ENCODE measurements at regions not wholly inside any gene's neighbourhood (a gene's known extent, or its start where the extent isn't known, plus 50 kb on each side); places are given as distances from the start of the nearest gene placed in this dataset.
A peak's percentile ranks its signal among the peaks of the same experiment; 100 is the strongest.

DNA sequence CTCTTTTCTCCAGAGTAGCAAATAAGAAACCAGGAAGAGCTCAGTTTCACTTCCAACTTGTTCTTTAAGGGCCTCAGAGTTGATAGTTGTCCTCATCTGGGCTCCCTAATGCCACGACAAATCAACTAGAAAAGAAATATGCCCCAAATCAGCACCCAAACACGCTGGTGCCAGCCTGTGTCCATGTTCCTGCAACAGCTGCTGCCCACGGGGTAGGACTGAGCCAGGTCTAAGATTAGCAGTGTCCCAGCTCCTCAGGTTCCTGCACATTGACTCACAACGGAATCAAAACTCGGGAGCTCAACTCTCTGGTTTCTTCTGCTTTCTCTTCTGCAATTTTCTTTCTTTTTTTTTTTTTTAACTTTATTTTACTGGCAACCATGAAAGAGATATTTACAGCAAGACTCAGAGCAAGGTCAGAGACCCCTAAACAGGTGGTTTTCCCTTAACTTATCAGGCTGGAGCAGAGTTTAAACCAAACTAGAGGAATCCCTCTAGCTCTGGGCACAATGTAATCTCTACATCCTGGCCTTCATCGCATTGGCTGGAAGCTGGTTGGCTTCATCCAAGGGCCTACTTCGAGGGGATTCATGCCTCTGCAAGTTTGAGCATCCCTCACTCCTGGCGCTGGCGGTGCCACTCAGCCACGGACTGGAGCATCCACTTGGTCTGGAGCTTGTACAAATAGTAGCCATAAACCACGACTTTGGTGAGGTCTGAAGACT is 126.1 kb downstream of the PFKFB3 start:
- Mint-ChIP-seq H3K27ac (no peak overlapping the region), H3K4me1 (no peaks in the 10 kb centered on the region), H3K9me3 (peaks cover 14 to 18% of the 10 kb centered on the region in 2 donors), H3K27me3 (no peaks in the 10 kb centered on the region), H3K4me3 (no peak overlapping the region)
- ATAC-seq (no peak), DNase-seq (no peak)

DNA sequence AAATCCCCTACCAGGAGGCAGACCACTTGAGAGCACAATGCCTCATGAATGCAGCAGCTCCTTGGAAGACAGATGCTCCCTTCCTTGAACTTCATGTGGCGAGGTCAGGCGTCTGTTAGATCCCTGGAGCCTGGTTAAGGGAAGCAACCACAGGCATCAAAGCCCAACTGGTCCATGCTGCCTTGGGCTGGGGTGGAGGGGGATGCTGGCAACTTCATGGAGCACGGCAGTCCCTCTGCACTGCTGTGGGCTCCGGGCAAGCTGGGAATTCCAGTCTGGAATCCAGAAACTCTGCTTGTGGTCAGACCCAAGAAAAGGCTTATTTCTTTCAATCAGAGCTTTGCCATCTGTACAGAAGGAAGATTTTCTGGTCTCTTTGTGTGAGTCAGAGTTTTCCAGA is 130.4 kb downstream of the PFKFB3 start:
- no peak for ATAC-seq
- no peak for DNase-seq
- no peaks in the 10 kb centered on the region for H3K4me1 Mint-ChIP-seq

GRCh38 chr10:6333973-6334372 is 131.2 kb downstream of the PFKFB3 start:
- H3K27me3 Mint-ChIP-seq, result no peaks in the 10 kb centered on the region
- ATAC-seq (no peak), DNase-seq (no peak)
- no peak overlapping the region for H3K27ac Mint-ChIP-seq
- H3K4me3 Mint-ChIP-seq, result no peak overlapping the region
- no peaks in the 10 kb centered on the region for H3K4me1 Mint-ChIP-seq
- H3K9me3 Mint-ChIP-seq, result peaks cover 18 to 23% of the 10 kb centered on the region in 2 donors

More for the DNA sequence above, 130.4 kb downstream of the PFKFB3 start:
- Mint-ChIP-seq H3K27me3 (no peaks in the 10 kb centered on the region), H3K9me3 (peaks cover 18 to 23% of the 10 kb centered on the region in 2 donors), H3K4me3 (no peak overlapping the region), H3K27ac (no peak overlapping the region)

DNA sequence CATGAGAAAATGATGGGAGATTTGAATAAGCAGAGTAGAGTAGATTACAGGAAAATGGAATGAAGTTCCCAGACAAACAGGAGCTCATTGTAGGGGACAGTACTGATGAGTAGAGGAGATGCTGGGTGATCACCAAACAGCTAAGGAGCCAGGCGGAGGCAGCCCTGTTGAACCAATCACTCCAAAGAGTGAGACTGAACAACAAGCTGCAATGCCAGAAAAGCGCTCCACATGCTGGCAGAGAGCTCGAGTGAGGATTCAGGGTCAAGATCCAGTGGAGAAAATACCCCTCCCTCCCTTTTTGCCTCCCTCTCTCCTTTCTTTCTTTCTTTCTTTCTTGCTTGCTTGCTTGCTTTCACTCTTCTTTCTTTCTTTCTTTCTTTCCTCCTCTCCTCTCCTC is 133.3 kb downstream of the PFKFB3 start:
- H3K4me1 Mint-ChIP-seq, result no peaks in the 10 kb centered on the region
- DNase-seq, result no peak
- no peak for ATAC-seq
- no peaks in the 10 kb centered on the region for H3K27me3 Mint-ChIP-seq
- no peak overlapping the region for H3K27ac Mint-ChIP-seq
- peaks cover 16 to 18% of the 10 kb centered on the region in 2 donors for H3K9me3 Mint-ChIP-seq
- H3K4me3 Mint-ChIP-seq, result no peak overlapping the region

DNA sequence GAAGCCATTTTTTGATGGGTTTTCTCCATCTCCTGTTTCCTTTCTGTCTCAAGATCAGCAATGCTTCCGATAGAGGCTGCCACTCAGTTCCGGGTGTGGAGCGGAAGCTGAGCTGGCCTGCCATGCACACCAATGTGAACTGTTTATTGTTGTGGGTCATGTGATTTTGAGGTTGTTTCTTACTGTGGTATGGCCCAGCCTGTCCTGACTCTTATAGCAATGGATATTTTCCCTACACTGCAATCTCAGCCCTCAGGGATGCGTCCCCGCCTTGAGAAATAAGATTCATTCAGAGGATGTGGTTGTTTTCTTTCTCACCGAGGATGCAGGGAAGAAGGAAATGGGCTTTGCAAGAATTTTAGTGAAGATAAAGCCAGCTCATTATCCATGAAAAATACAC is 134.7 kb downstream of the PFKFB3 start:
- Mint-ChIP-seq H3K9me3 (peaks cover 16 to 18% of the 10 kb centered on the region in 2 donors), H3K27ac (no peak overlapping the region), H3K4me1 (no peaks in the 10 kb centered on the region), H3K27me3 (no peaks in the 10 kb centered on the region), H3K4me3 (no peak overlapping the region)
- DNase-seq (no peak), ATAC-seq (no peak)

DNA sequence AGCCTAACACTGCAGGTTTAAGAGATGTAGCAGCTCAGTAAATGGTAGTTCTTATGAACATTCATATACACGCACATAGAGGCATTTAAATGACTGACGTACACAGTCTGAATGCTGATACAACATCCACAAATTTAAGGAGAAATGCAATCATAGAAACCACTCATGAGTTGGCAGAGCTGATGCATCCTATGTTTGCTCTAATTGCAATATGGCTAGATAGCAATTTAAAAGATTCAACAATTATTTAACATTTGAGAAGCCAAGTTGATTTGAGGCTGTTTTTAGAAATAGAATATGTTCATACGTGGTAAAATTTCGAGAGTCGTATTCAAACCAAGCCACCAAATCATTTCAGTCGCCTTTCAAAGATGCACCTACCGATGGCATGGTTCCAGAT is 135.6 kb downstream of the PFKFB3 start:
- DNase-seq (no peak), ATAC-seq (no peak)
- H3K4me3 Mint-ChIP-seq, result no peak overlapping the region
- H3K9me3 Mint-ChIP-seq, result peaks cover 9 to 10% of the 10 kb centered on the region in 2 donors
- H3K4me1 Mint-ChIP-seq, result no peaks in the 10 kb centered on the region
- no peaks in the 10 kb centered on the region for H3K27me3 Mint-ChIP-seq
- no peak overlapping the region for H3K27ac Mint-ChIP-seq

GRCh38 chr10:6339891-6340290 is 137.2 kb downstream of the PFKFB3 start:
- H3K27ac Mint-ChIP-seq, result no peak overlapping the region
- no peaks in the 10 kb centered on the region for H3K4me1 Mint-ChIP-seq
- ATAC-seq (no peak), DNase-seq (no peak)
- H3K27me3 Mint-ChIP-seq, result no peaks in the 10 kb centered on the region
- no peak overlapping the region for H3K4me3 Mint-ChIP-seq
- H3K9me3 Mint-ChIP-seq, result peaks cover under 1 to 3% of the 10 kb centered on the region in 2 donors

- H3K4me3 Mint-ChIP-seq, result no peak overlapping the region
- no peak overlapping the region for H3K27ac Mint-ChIP-seq
These were observed 139.5 kb downstream of the PFKFB3 start for GRCh38 chr10:6342096-6342685.

GRCh38 chr10:6343305-6344010 is 140.7 kb downstream of the PFKFB3 start:
- ATAC-seq (no peak), DNase-seq (no peak)
- H3K27me3 Mint-ChIP-seq, result no peaks in the 10 kb centered on the region
- no peak overlapping the region for H3K4me3 Mint-ChIP-seq
- no peak overlapping the region for H3K27ac Mint-ChIP-seq
- peaks cover 33% of the 10 kb centered on the region for H3K4me1 Mint-ChIP-seq
- peaks cover 17 to 18% of the 10 kb centered on the region in 2 donors for H3K9me3 Mint-ChIP-seq

More at GRCh38 chr10:6342096-6342685, 139.5 kb downstream of the PFKFB3 start:
- peaks cover 17 to 18% of the 10 kb centered on the region in 2 donors for H3K9me3 Mint-ChIP-seq
- H3K27me3 Mint-ChIP-seq, result no peaks in the 10 kb centered on the region
- H3K4me1 Mint-ChIP-seq, result peaks cover 21% of the 10 kb centered on the region
- DNase-seq (no peak), ATAC-seq (no peak)

DNA sequence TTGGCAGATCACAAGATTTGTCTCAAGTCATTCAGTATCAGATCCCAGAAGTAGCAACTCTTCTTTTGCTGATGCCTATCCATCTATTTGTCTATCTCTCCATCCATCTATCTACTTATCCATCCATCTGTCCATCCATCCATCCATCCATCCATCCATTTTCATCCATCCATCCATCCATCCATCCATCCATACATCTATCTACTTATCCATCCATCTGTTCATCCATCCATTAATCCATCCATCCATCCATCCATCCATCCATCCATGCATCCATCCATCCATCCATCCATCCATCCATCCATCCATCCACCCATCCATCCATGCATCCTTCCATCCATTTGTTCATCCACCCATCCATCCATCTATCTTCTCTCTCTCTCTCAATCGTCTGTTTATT is 142.7 kb downstream of the PFKFB3 start:
- no peak for ATAC-seq
- DNase-seq, result no peak
- Mint-ChIP-seq H3K4me1 (peaks cover 53% of the 10 kb centered on the region), H3K4me3 (no peak overlapping the region), H3K27me3 (no peaks in the 10 kb centered on the region), H3K27ac (no peak overlapping the region), H3K9me3 (peaks cover 18 to 22% of the 10 kb centered on the region in 2 donors)

DNA sequence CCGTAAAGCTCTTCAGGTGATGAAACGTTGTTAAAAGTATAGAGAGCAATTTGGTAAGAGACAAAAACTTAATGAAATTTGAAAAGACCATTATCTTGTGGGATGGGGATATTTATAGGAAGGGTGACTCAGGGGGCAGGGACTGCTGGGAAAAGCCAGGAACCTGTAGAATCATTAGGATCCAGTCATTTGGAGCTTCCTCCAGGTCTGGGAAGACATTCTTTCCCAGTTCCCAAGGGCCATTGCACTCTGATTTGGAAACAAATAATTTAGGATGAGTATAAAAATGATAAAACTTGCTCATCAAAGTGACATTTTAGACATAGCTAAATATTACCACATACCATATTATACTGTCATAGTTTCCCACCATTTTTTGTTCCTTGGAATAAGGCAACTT is 143.9 kb downstream of the PFKFB3 start:
- Mint-ChIP-seq H3K4me3 (peak overlapping the region in 1 of 2 donors; percentile 18), H3K27ac (no peak overlapping the region), H3K9me3 (peaks cover 23 to 27% of the 10 kb centered on the region in 2 donors), H3K4me1 (peaks cover 63% of the 10 kb centered on the region), H3K27me3 (no peaks in the 10 kb centered on the region)
- ATAC-seq, result no peak
- DNase-seq, result no peak

DNA sequence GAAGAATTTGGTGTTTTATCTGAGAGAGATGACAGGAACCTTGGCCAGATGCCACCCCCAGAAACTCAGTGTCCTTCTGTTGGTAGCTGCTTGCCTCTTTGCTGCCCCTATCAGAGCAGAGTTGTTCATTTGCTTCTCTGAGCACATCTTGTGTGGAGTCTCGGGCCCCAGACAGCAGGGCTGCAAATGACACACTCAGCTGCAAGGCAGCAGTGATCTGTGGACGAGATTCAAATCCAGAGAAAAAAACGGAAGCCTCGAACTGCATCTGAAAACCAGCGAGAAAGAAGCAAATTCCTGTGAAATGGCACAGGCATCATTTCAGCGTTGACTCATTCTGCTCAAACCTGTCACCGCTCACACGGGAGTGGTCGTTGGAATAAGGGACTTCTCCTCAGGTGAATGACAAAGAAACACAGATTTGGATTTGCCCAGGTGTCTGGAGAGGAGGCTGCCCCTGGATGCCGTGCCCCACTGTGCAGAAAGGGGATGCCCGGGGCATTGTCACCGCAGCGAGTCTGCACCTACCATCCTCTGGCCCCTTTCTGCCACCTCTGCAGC is 144.7 kb downstream of the PFKFB3 start:
- Mint-ChIP-seq H3K4me3 (peak overlapping the region; percentile 77 to 82), H3K27ac (peak overlapping the region; percentile 99), H3K9me3 (peaks cover 26 to 27% of the 10 kb centered on the region in 2 donors), H3K27me3 (no peaks in the 10 kb centered on the region), H3K4me1 (peaks cover 68% of the 10 kb centered on the region)
- peak in 1 of 2 donors; percentile 68 for DNase-seq
- peak; percentile 76 for ATAC-seq

GRCh38 chr10:6348096-6348874 is 145.6 kb downstream of the PFKFB3 start:
- ATAC-seq, result peak; percentile 97
- H3K27ac Mint-ChIP-seq, result peak overlapping the region; percentile 99
- H3K4me1 Mint-ChIP-seq, result peaks cover 68% of the 10 kb centered on the region
- peak overlapping the region; percentile 77 to 82 for H3K4me3 Mint-ChIP-seq
- DNase-seq, result peak; percentile 84 to 93
- H3K9me3 Mint-ChIP-seq, result peaks cover 26 to 27% of the 10 kb centered on the region in 2 donors
- no peaks in the 10 kb centered on the region for H3K27me3 Mint-ChIP-seq

DNA sequence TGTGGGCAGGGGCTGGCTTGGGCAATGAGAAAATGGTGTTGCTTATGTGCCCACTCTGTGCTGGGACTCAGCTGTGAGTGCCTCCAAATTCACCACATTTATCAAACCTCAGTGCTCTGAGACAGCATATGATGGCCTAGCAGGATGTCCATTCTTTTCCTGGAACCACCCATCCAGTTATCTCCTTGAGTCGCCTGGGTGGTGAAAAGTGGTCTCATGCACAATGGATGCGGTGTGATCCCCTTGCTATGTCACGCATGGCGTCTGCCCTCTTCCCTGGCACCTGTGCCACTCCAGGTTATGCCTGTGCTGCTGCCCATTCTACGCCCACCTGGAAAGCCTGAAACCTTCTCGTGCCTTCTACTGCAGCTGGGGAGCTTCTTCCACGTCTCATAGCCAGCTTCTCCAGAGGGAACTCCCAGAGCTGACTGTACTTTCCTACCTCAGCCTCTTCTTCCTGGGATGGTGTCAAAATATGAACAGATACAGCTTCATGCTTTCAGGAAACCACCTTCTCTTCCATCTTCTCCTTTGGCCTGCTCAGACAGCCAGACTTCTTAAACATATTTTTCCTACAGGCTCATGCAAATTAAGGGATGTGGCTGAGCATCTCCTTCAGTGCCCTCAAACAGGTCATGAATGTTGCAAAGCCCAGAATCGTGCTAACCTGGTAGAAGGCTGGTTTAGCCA is 147.3 kb downstream of the PFKFB3 start:
- H3K27ac Mint-ChIP-seq, result peak overlapping the region; percentile 90 to 93
- H3K9me3 Mint-ChIP-seq, result peaks cover 25 to 32% of the 10 kb centered on the region in 2 donors
- peaks cover 68% of the 10 kb centered on the region for H3K4me1 Mint-ChIP-seq
- no peak for ATAC-seq
- no peaks in the 10 kb centered on the region for H3K27me3 Mint-ChIP-seq
- H3K4me3 Mint-ChIP-seq, result peak overlapping the region in 1 of 2 donors; percentile 25
- no peak for DNase-seq

Measured in stimulated activated naive CD8-positive, alpha-beta T cell treated with anti-CD3 and anti-CD28 coated beads, Interleukin-15, amount 100 ng/mL, for 72 hours (primary cell).